T-cell (primary cell): ENCODE measurements at regions not wholly inside any gene's neighbourhood (a gene's known extent, or its start where the extent isn't known, plus 50 kb on each side); places are given as distances from the start of the nearest gene placed in this dataset.

Experiments
- ATAC-seq, 4 experiments: fragments of 200-7000 bp in 3 of 4; fragments of 150-1000 bp in 1 of 4; cut with Tn5 transposase; replicated peaks in 1 of 4; 1 replicate in 3 of 4; 2 replicates in 1 of 4; pipeline ENCODE4 v1.10.0; 2021; ENCODE audit warnings: moderate library complexity in 3 of 4, mild to moderate bottlenecking in 2 of 4, moderate number of reproducible peaks in 1 of 4
- CTCF ChIA-PET, 2 donors: fragments of 300-600 bp; sonication (Branson Sonifier 250); formaldehyde crosslinking; loops; one replicate each; lab custom pipeline; 2022; ENCODE audit warnings: antibody characterized with exemption in 2 of 2; lab: Charles Lee
- POLR2A ChIA-PET, 2 donors: fragments of 300-600 bp; sonication (Branson Sonifier 250); formaldehyde crosslinking; loops; one replicate each; lab custom pipeline; 2022; ENCODE audit warnings: antibody characterized with exemption in 2 of 2; lab: Charles Lee
- DNase-seq, 35 experiments: peaks; one replicate each; pipeline versions ENCODE4 v3.0.0 to v3.0.0-alpha.2; 2013 to 2023
- H3K27ac ChIP-seq: one replicate; pipeline ENCODE4 v1.5.1; 2013; ENCODE audit warnings: low read length
- H3K27me3 ChIP-seq, 2 experiments: replicated peaks in 1 of 2; 1 replicate in 1 of 2; 2 replicates in 1 of 2; pipeline versions ENCODE4 v1.6.1 to v1.7.0; 2013; ENCODE audit warnings: low read length in 1 of 2, mixed read lengths in 1 of 2; ENCODE audit not compliant: control insufficient read depth in 2 of 2, insufficient read depth in 2 of 2; ENCODE audit errors: extremely low read depth in 1 of 2
- H3K36me3 ChIP-seq, 2 donors: 1 replicate in 1 of 2; 2 replicates in 1 of 2; pipeline versions ENCODE4 v1.6.1 to v1.7.0; 2013; ENCODE audit warnings: low read length in 1 of 2; ENCODE audit not compliant: control insufficient read depth in 2 of 2, insufficient read depth in 1 of 2; ENCODE audit errors: extremely low read depth in 1 of 2
- H3K4me1 ChIP-seq, 2 experiments: 1 replicate in 1 of 2; 2 replicates in 1 of 2; pipeline versions ENCODE4 v1.6.1 to v1.7.0; 2013; ENCODE audit warnings: low read length in 2 of 2, mixed read lengths in 1 of 2; ENCODE audit not compliant: insufficient read depth in 2 of 2, control insufficient read depth in 1 of 2; ENCODE audit errors: extremely low read depth in 1 of 2
- H3K4me3 ChIP-seq, 2 donors: 1 replicate in 1 of 2; 2 replicates in 1 of 2; pipeline versions ENCODE4 v1.5.1 to v1.7.0; 2013; ENCODE audit warnings: mild to moderate bottlenecking in 2 of 2, low read length in 1 of 2, moderate library complexity in 1 of 2; ENCODE audit not compliant: control insufficient read depth in 1 of 2; ENCODE audit errors: extremely low read depth in 1 of 2
- H3K9me3 ChIP-seq: 2 replicates; pipeline ENCODE4 v1.7.0; 2013
- H3K27ac Mint-ChIP-seq, 2 donors: one replicate each; pipeline ENCODE4 v1.8.0; 2020 to 2021; ENCODE audit warnings: mild to moderate bottlenecking in 2 of 2, mixed read lengths in 2 of 2
- H3K27me3 Mint-ChIP-seq, 2 donors: one replicate each; pipeline ENCODE4 v1.8.0; 2021 to 2022; ENCODE audit warnings: mixed read lengths in 2 of 2
- H3K36me3 Mint-ChIP-seq: one replicate; pipeline ENCODE4 v1.8.0; 2021; ENCODE audit warnings: mixed read lengths
- H3K4me1 Mint-ChIP-seq, 3 donors: one replicate each; pipeline ENCODE4 v1.8.0; 2020 to 2022; ENCODE audit warnings: mixed read lengths in 3 of 3, mild to moderate bottlenecking in 1 of 3
- H3K4me3 Mint-ChIP-seq, 3 donors: one replicate each; pipeline ENCODE4 v1.8.0; 2020 to 2022; ENCODE audit warnings: mild to moderate bottlenecking in 3 of 3, mixed read lengths in 3 of 3, moderate library complexity in 3 of 3
- H3K9me3 Mint-ChIP-seq, 3 donors: one replicate each; pipeline ENCODE4 v1.8.0; 2020 to 2022; ENCODE audit warnings: mixed read lengths in 3 of 3
- WGBS: methylation state at CpG from one replicate; pipeline ENCODE4 v1.1.5; 2013; ENCODE audit warnings: missing lambda C conversion rate; ENCODE audit not compliant: insufficient coverage; 5-methylcytosine and 5-hydroxymethylcytosine counted together

GRCh38 chr5:110812639-110813038 is 73.8 kb downstream of the SLC25A46 start:
- no peaks in the 10 kb centered on the region for H3K9me3 ChIP-seq
- no peak for DNase-seq
- H3K4me1 ChIP-seq: no peaks in the 10 kb centered on the region
- H3K27me3 ChIP-seq: no peaks in the 10 kb centered on the region
- H3K27ac ChIP-seq: no peak overlapping the region
- no peaks in the 10 kb centered on the region for H3K4me1 Mint-ChIP-seq
- no peak overlapping the region for H3K27ac Mint-ChIP-seq
- WGBS: no CpG with 5 or more reads among the region's 3 CpGs
- ATAC-seq: no peak
- H3K36me3 ChIP-seq: no peaks in the 10 kb centered on the region
- H3K4me3 ChIP-seq: no peak overlapping the region
- POLR2A ChIA-PET: no interaction called here
- CTCF ChIA-PET: no interaction called here
- H3K4me3 Mint-ChIP-seq: no peak overlapping the region
- no peaks in the 10 kb centered on the region for H3K36me3 Mint-ChIP-seq
- peaks cover 5 to 15% (median 14%) of the 10 kb centered on the region in 3 donors for H3K9me3 Mint-ChIP-seq
- peaks cover 8 to 11% of the 10 kb centered on the region in 2 donors for H3K27me3 Mint-ChIP-seq

DNA sequence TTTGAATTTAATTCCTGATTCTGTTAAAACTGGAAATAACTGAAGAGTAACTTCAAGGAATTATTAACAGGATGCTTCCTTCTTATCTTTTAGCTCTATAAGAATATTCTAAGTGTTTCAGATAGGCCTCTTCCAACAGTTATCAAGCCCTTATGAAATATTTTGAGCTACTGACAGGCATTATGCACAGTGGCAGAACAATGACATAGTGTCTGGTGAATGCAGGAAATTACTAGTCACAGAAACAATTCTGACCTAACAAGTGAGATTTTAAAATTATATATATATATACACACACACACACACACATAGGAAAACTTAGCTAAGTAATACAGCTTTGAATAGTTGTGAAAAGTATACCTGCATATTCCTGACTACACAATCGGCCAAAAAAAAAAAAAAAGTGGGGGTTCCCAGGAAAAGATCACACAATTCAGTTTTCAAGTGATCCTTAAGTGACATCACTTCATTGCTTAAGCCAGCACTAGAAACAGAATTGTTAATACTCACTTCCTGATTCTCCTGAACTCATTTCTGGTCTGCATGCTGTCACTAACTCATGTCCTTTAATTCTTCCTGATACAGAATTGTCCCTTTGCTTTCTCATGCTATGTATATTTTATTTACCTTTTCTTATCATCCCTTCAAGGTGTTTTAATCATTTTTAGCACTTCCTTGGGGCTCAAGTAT is 77.3 kb downstream of the SLC25A46 start:
- POLR2A ChIA-PET: no interaction called here
- Mint-ChIP-seq H3K27ac (no peak overlapping the region), H3K4me3 (no peak overlapping the region), H3K9me3 (peaks cover 9 to 15% (median 13%) of the 10 kb centered on the region in 3 donors), H3K4me1 (no peaks in the 10 kb centered on the region), H3K36me3 (no peaks in the 10 kb centered on the region), H3K27me3 (peaks cover 7 to 11% of the 10 kb centered on the region in 2 donors)
- Histone ChIP-seq H3K4me1 (no peaks in the 10 kb centered on the region), H3K27ac (no peak overlapping the region), H3K36me3 (no peaks in the 10 kb centered on the region), H3K9me3 (no peaks in the 10 kb centered on the region), H3K27me3 (no peaks in the 10 kb centered on the region), H3K4me3 (no peak overlapping the region)
- CTCF ChIA-PET: no interaction called here
- ATAC-seq (no peak), DNase-seq (no peak)
- no CpG with 5 or more reads among the region's 1 CpG for WGBS

DNA sequence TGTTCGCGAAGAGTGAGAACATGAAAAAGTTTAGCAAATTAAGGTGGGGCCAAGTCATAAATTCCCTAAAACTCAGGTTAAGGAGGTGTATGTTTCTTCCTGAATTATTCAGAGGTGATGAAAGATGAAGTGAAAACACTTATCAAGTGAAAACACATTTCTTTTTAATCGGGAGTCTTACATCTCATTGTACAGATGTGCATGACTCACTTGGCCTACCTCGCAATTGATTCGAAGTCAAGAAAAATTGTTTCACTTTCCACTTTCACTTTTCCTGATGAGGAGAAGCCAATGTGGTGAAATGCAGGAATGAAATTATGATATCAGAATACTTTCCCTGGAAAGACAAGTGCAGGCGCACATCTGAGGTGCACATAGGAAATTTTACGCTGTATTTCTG is 78.7 kb downstream of the SLC25A46 start:
- peaks cover 4 to 7% of the 10 kb centered on the region in 2 donors for H3K27me3 Mint-ChIP-seq
- no peaks in the 10 kb centered on the region for H3K4me1 Mint-ChIP-seq
- peaks cover 3 to 5% (median 4%) of the 10 kb centered on the region in 3 donors for H3K9me3 Mint-ChIP-seq
- WGBS: 80% methylated on average over 2 of the region's 7 CpGs
- no peaks in the 10 kb centered on the region for H3K36me3 ChIP-seq
- CTCF ChIA-PET: no interaction called here
- H3K4me3 Mint-ChIP-seq: no peak overlapping the region
- H3K36me3 Mint-ChIP-seq: no peaks in the 10 kb centered on the region
- H3K4me3 ChIP-seq: no peak overlapping the region
- H3K27ac Mint-ChIP-seq: no peak overlapping the region
- no peak overlapping the region for H3K27ac ChIP-seq
- no peaks in the 10 kb centered on the region for H3K9me3 ChIP-seq
- POLR2A ChIA-PET: no interaction called here
- H3K4me1 ChIP-seq: no peaks in the 10 kb centered on the region
- ATAC-seq (no peak), DNase-seq (no peak)
- no peaks in the 10 kb centered on the region for H3K27me3 ChIP-seq

- Mint-ChIP-seq H3K27ac (no peak overlapping the region), H3K9me3 (peaks cover 7 to 29% (median 12%) of the 10 kb centered on the region in 3 donors), H3K27me3 (no peaks in the 10 kb centered on the region), H3K4me1 (no peaks in the 10 kb centered on the region), H3K36me3 (no peaks in the 10 kb centered on the region), H3K4me3 (no peak overlapping the region)
- Histone ChIP-seq H3K4me1 (no peaks in the 10 kb centered on the region), H3K4me3 (no peak overlapping the region), H3K9me3 (no peaks in the 10 kb centered on the region), H3K27ac (no peak overlapping the region), H3K36me3 (no peaks in the 10 kb centered on the region), H3K27me3 (no peaks in the 10 kb centered on the region)
- CTCF ChIA-PET: no interaction called here
- POLR2A ChIA-PET: no interaction called here
- no peak for DNase-seq
- 80% methylated on average over 3 of the region's 5 CpGs for WGBS
- no peak for ATAC-seq
These were observed 84.8 kb downstream of the SLC25A46 start for GRCh38 chr5:110823571-110823970.

GRCh38 chr5:110824936-110825441 is 86.2 kb downstream of the SLC25A46 start:
- DNase-seq: no peak
- Mint-ChIP-seq H3K27ac (no peak overlapping the region), H3K4me3 (no peak overlapping the region), H3K27me3 (no peaks in the 10 kb centered on the region), H3K4me1 (no peaks in the 10 kb centered on the region), H3K36me3 (no peaks in the 10 kb centered on the region), H3K9me3 (peaks cover 7 to 39% (median 18%) of the 10 kb centered on the region in 3 donors)
- H3K4me3 ChIP-seq: no peak overlapping the region
- WGBS: no CpG with 5 or more reads among the region's 3 CpGs
- H3K4me1 ChIP-seq: no peaks in the 10 kb centered on the region
- POLR2A ChIA-PET: no interaction called here
- no peak overlapping the region for H3K27ac ChIP-seq
- no peak for ATAC-seq
- no peaks in the 10 kb centered on the region for H3K27me3 ChIP-seq
- H3K36me3 ChIP-seq: no peaks in the 10 kb centered on the region
- CTCF ChIA-PET: no interaction called here
- H3K9me3 ChIP-seq: no peaks in the 10 kb centered on the region

- ChIA-PET POLR2A (interaction anchor here in 1 of 2 donors (1.0 kb wide), 1 partner anchor 16 kb away, joined by 3 read pairs; no protein-coding TSS in a partner anchor), CTCF (no interaction called here)
- H3K27me3 ChIP-seq: no peaks in the 10 kb centered on the region
- no peaks in the 10 kb centered on the region for H3K4me1 ChIP-seq
- no peak for DNase-seq
- Mint-ChIP-seq H3K4me3 (no peak overlapping the region), H3K27me3 (no peaks in the 10 kb centered on the region), H3K9me3 (peaks cover 9 to 26% (median 11%) of the 10 kb centered on the region in 3 donors), H3K27ac (no peak overlapping the region), H3K36me3 (no peaks in the 10 kb centered on the region), H3K4me1 (no peaks in the 10 kb centered on the region)
- H3K9me3 ChIP-seq: no peaks in the 10 kb centered on the region
- ATAC-seq: no peak
- no peaks in the 10 kb centered on the region for H3K36me3 ChIP-seq
- no peak overlapping the region for H3K27ac ChIP-seq
- H3K4me3 ChIP-seq: no peak overlapping the region
- WGBS: 83% methylated on average over 4 of the region's 4 CpGs
These were observed 93.9 kb downstream of the SLC25A46 start for GRCh38 chr5:110832683-110833082.
